Stimulated activated CD4-positive, alpha-beta T cell treated with anti-CD3 and anti-CD28 coated beads, Interleukin-4, amount 100 ng/mL, for 1 hour (primary cell): ENCODE measurements at regions not wholly inside any gene's neighbourhood (a gene's known extent, or its start where the extent isn't known, plus 50 kb on each side); places are given as distances from the start of the nearest gene placed in this dataset.
"Not testable (repeated sequence)": the region's sequence is repeated elsewhere in the genome, so short reads cannot be mapped to it uniquely, and the experiment has no call there.

Experiments used
- DNase-seq: peaks from one replicate; pipeline ENCODE4 v3.0.0-alpha.2; 2020

- DNase-seq, result no peak
These were observed 674.6 kb upstream of the SLIT2 start for GRCh38 chr4:19577097-19577496.

GRCh38 chr4:19575924-19576323 is 675.8 kb upstream of the SLIT2 start:
- DNase-seq, result no peak

DNA sequence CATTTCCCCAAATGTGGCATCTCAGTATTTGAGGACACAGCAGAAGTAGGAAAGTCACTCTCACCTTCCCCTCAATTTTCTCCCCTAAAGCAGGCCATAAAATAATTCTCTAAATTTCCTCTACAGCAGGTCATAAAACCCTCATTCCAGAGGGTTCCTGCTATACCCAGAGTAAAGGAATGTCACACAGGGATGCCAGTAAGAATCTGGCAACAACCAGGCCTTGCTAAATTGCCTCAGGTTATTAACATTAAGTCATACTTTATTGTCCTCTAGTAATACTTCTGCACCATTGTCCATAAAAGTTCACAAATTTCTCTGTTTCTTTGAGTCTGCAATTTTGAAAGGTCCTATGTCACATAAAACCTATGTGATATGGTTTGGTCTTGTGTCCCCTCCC is 685.7 kb upstream of the SLIT2 start:
- DNase-seq, result no peak

DNA sequence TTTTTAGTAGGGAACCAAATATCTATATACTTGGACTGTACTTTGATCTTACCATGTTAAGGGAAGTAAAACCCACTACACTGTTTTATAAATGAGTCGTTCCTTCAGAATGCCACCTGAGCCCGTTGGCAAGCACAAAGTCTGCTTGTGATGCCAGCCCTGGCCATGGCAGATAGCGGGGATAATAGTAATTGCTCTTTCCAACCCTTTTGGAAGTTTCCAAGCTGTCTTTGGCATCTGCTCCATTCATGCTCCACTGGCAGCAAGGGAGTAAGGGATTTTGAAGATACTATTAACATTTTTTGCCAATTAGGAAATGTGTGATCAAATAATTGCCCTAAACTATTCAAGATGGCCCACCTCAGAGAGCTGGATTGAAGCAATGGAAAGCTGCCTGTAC is 689.2 kb upstream of the SLIT2 start:
- no peak for DNase-seq

DNA sequence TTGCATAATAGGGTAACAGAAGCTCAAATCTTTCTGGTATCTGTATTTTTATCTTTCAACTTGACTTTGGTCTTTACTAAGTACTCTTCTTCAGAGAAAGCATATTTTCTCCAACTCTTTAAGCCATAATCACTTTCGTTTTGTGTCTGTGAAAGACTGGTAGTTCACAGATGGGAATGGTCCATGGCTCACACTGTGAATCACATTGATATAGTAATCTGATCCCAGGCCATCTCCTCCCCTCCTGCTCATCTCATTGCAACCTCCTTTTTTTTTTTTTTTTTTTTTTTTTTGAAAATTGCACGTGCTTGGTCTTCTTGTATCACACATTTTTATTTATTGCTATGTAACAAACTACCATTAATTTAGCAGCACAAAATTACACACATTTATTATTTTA is 694.5 kb upstream of the SLIT2 start:
- DNase-seq, result no peak

DNA sequence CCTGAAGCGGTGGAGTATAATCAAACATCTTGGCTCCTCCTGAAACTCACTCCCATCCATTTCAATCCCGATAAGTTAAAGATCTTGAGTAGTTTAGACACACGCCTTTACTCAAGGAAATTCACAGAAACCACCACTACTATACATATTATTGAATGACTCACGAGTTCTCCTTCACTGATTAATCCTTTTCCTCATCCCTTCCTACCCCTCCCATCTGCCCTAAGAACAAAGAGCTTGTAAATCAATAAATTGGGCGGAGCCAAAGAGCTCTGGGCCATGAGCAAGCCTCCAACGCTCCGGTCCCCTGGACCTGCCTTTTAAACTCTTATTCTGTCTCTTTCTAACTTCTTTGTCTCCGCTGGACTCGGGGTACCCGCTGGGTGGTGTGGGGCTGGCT is 695.4 kb upstream of the SLIT2 start:
- DNase-seq, result not testable (repeated sequence)

DNA sequence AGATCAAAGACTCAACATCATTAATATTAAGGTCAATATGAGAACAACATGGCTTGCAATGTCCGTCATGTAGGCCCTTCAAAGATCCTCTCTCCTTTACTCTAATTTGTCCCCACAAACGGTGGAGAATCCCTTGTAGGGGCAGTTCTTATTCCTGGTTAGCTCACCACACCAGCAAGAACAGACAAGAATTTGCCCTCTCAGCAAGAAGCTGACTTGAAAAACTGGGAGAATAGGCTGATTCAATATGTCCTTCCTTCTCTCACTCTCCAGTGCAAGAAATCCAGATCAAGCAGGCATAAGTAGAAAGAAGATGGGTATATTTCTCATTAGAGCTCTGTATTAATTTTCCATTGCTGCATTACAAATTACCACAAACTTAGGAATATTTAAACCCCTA is 704.2 kb upstream of the SLIT2 start:
- no peak for DNase-seq

GRCh38 chr4:19544446-19545125 is 707.1 kb upstream of the SLIT2 start:
- DNase-seq, result no peak

DNA sequence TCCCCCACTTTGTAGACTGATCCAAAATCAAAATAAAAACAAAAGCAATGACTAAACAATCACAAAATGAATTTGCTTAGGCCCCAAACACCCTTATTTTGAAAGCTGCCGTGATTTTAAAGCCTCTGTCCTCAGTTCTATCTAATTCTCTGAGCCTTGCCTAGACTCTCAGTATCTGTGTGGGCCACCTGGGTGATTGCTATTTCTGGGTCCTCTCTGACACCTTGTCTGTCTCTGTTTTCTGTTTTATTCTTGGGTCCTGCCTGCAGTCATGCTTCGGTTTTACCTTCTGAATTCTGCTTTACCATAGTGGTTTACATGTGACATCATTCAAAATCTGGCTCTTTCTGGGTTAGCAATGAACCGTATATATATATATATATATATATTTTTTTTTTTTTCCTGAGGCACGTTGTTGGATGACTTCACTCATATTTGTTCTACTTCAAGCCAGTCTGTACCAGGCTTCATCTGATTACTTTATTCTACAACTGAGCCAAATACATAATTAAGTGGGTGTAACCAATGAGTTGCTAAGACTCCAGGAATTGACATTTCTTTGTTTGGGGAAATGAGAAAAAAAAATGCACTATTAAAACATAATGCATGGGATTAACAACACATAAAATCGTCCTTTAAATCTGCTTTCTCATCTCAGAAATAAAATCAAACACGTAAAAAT is 710.7 kb upstream of the SLIT2 start:
- no peak for DNase-seq

- DNase-seq, result no peak
These were observed 712.5 kb upstream of the SLIT2 start for GRCh38 chr4:19539201-19539600.

DNA sequence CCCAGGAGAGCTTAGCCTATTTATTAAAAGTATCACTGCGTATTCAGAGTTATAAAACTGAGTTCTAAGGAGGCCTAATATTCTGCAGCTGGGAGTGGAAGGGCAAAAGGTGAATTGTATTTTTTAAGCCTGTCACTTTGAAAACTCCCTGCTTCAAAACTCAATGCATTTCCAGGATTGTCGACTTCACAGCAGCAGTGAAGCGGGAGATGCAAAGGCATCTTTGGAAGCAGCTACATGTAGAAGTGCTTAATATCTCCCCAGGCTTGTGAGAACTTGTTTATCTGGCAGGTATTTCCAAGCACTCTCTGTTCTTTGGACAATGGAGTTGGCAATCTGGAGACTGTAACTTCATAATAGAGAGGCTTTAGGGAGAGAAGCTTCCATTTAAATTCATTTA is 717.5 kb upstream of the SLIT2 start:
- no peak for DNase-seq

DNA sequence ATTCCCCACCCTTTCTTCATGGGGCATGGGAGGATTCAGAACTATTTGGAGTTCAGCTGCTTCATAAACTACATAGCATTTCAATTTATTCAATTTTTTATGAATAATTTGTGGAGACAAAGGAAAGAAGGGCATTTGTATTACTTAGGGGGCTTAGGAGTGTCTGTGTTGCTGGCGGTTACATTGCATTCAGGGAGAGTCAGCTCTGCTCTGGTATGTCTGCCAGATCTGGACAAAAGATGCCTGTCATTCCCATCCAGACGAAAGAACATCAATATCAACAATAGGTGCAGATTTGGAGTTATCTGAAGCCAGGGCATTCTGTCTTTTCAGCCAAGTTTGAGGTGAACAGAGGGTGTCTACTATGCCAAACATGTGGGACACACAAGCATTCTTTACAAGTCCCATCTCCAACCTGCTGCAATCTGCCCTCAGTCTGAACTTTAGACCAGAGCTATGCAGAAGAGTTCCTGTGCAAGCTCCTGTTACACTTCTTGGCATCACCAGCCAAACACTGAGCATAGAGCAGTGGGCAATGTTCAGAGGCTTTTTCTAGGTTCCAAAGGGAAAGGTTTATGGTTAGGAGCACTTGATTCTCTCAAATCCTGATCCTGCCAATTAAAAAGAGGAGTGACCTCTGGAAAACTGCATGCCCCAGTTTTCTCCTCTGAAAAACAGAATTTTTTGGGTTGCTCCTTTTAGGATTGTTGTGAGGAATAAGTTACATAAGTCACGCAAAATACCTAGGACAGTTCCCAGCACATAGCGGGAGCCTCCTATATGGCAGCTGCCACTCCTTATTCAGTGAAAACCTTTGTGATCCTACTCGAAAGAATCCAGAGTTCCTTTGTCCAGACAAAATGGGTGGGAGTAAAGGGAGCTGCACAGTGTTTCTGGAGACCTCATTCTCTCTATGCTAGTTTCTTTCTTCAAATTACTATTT is 719.5 kb upstream of the SLIT2 start:
- DNase-seq, result no peak

DNA sequence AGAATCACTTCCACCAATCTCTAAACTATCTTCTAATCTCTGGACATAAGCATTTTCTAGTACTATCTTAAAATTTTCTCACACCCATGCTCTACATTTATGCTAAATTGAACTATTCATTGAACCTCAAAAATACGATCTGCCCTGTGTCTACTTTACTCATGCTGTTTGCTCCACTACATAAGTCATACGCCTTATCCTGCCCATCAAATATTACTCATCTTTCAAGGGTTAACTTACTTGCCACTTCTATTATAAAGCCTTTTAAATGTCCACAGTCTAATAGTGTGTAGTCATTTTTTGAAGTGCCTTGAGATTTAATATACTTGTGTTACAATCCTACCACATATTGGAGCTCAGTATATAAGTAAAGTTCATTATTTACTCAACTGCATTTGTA is 727.7 kb upstream of the SLIT2 start:
- DNase-seq, result no peak

DNA sequence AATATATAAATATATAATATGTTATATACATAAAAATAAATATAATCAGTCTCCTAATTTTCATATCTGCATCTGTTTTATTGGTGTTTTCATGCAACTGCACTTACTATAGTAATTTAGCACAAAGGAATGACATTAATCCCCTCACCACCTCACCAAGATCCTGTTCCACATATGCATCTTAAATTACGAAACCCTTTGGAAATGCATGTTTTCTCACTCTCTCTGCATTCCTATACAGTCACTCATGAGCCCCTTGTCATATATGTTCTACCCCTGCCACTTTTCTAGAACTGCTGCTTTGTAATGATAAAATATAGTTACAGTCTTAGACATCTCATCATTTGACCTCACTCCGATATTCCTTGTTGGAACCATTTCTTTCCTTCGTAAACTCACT is 728.7 kb upstream of the SLIT2 start:
- no peak for DNase-seq

DNA sequence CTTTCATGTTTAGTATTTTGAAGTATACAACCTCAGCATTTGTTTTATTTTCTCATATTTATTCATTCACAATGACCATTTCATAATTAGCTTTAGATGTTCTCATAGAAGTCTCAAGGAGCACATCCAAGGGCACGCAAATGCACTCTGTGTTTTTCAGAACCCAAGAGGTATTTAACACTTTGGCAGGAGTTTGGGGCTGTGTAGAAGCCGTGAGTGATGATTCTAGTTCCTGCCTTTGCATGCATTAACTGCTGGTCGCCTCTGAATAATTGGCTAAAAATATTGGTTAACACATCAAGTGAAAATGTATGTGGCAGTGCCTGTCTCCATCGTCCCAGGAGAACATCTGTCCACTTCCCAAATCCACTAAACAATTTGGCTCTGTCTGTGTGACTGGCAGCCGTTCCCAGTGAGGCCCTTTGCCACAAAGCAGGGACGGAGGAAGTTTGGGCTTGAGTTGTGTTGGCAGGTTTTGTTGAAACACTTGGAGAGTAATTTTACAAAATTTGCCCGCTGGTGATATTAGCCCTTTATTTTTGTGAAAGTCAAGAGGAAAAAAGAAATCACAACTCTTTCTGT is 730.7 kb upstream of the SLIT2 start:
- DNase-seq, result no peak

GRCh38 chr4:19514276-19515070 is 737.2 kb upstream of the SLIT2 start:
- DNase-seq, result no peak

DNA sequence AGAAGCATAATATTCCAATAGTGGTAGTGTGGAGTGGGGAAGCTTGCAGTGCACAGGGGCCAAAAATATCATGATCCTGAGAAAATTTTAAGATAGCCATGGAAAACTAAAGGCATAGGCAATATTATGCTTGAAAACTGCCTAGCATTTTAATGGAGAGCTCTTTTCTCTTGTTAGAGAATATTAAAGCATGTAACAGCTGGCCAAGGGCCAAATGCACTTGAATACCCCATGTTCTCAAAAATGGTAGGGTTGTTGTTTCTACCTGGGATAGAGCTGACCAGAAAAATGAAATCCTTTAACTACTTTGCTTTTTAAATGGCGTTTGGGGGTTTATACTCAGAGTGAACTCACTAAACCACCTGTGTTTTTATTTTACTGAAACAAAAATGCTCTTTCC is 739.6 kb upstream of the SLIT2 start:
- no peak for DNase-seq

DNA sequence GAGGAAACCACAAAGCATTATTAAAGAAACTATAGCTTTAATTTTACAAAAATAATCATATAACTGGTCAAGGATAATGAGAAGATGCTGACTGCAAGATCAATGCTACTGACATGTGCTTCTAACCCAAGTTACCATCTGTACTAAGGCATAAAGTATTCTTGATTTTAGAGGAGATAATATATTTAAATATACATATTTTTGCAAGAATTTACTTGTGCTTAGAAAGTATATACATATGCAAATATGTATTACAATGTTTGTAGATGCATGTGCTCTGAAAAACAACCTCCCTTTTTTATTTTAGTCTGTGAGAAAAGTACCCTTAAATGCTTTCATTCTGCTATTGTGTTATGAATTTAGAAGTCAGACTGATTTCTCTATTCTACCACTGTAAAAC is 740.7 kb upstream of the SLIT2 start:
- no peak for DNase-seq

GRCh38 chr4:19508442-19508841 is 743.3 kb upstream of the SLIT2 start:
- no peak for DNase-seq

DNA sequence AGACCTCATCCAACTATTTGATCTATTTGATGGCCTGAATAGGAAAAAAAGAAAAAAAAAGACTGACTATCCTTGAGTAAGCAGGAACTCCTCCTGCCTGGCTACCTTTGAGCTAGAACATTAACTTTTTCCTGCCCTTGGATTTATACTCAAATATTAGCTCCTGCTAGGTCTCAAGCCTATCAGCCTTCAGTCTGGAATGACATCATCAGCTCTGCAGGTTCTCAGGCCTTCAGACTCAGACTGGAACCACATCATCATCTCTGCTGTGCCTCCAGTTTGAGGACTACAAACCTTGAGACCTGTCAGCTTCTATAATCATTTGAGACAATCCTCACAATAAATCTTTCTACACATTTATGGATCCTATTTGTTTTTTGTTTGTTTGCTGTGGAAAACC is 754.0 kb upstream of the SLIT2 start:
- no peak for DNase-seq

DNA sequence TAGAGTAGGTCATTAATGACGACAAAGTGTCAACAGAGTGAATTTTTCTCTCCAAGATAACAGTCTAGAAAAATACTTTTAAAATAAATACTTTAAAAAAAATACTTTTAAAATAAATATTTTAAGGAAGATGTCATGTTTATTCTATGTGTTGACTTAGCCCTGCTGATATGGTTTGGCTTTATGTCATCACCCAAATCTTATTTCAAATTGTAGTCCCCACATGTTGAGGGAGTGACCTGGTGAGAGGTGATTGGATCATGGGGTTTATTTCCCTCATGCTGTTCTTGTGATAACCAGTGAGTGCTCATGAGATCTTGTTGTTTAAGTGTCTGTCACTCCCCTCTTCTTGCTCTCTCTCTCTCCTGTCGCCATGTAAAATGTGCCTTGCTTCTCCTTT is 754.9 kb upstream of the SLIT2 start:
- DNase-seq, result no peak

- no peak for DNase-seq
These were observed 756.7 kb upstream of the SLIT2 start for GRCh38 chr4:19494961-19495360.

- DNase-seq, result no peak
These were observed 759.1 kb upstream of the SLIT2 start for GRCh38 chr4:19492606-19493005.
